WTC11 (cell line): ENCODE measurements at regions not wholly inside any gene's neighbourhood (a gene's known extent, or its start where the extent isn't known, plus 50 kb on each side); places are given as distances from the start of the nearest gene placed in this dataset.

Experiments
- FOXP1 ChIP-seq: sonication (generic); formaldehyde crosslinking; IDR thresholded peaks from 2 replicates; pipeline ENCODE4 v1.8.0; 2022; ENCODE audit warnings: missing genetic modification reagents, mild to moderate bottlenecking, moderate library complexity, borderline replicate concordance
- KAT7 ChIP-seq: sonication (generic); formaldehyde crosslinking; IDR thresholded peaks from 2 replicates; pipeline ENCODE4 v1.8.1; 2023; ENCODE audit warnings: missing genetic modification reagents, mild to moderate bottlenecking, borderline replicate concordance
- NR3C1 ChIP-seq: sonication (generic); formaldehyde crosslinking; conservative IDR thresholded peaks from 2 replicates; pipeline ENCODE4 v1.8.1; 2023; ENCODE audit warnings: low read depth, mild to moderate bottlenecking, missing genetic modification reagents
- ZNF423 ChIP-seq: fragments of 250-450 bp; sonication (Bioruptor Pico); IDR thresholded peaks from 2 replicates; pipeline ENCODE4 v2.1.2; 2022; ENCODE audit warnings: mild to moderate bottlenecking, moderate library complexity
- TF ChIP-seq, protein P1 (sequence below): fragments of 200-600 bp; IDR thresholded peaks from 2 replicates; pipeline ENCODE4 v1.8.0; 2022; ENCODE audit warnings: antibody characterized with exemption

DNA sequence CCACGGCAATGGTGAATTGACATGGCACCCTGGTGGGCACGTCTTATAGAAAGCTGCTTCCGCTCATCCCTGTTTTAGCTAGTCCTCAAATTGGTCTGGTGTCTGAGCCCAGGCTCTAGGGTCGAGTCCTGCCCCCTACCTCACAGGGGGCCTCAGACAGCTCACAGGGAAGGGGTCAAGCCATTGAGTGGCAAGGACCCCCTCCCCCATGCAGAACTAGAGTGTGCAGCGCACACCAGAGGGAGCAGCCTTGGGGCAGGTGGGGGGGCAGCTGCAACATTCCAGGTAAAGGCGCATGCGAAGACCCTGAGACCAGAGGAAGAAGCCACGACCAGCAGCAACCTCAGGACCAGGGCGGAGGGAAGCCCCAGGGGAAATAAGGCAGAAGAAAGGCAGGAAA, 240.4 kb upstream of the PPP2R2D start:
- TF ChIP-seq KAT7 (CRISPR knock-in tag) (no peak), ZNF423 (CRISPR knock-in tag) (no peak), FOXP1 (no peak), NR3C1 (no peak)
- TF ChIP-seq, protein P1, sequence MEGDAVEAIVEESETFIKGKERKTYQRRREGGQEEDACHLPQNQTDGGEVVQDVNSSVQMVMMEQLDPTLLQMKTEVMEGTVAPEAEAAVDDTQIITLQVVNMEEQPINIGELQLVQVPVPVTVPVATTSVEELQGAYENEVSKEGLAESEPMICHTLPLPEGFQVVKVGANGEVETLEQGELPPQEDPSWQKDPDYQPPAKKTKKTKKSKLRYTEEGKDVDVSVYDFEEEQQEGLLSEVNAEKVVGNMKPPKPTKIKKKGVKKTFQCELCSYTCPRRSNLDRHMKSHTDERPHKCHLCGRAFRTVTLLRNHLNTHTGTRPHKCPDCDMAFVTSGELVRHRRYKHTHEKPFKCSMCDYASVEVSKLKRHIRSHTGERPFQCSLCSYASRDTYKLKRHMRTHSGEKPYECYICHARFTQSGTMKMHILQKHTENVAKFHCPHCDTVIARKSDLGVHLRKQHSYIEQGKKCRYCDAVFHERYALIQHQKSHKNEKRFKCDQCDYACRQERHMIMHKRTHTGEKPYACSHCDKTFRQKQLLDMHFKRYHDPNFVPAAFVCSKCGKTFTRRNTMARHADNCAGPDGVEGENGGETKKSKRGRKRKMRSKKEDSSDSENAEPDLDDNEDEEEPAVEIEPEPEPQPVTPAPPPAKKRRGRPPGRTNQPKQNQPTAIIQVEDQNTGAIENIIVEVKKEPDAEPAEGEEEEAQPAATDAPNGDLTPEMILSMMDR: no peak
